SK-N-SH (cell line): ENCODE measurements at regions not wholly inside any gene's neighbourhood (a gene's known extent, or its start where the extent isn't known, plus 50 kb on each side); places are given as distances from the start of the nearest gene placed in this dataset.

Source experiments
- CTCF ChIA-PET: fragments of 300-600, 350-600 bp; formaldehyde crosslinking; extraction: SDS; loops from one replicate; lab custom pipeline; 2021; lab: Yijun Ruan, JAX
- POLR2A ChIA-PET: fragments of 350-600 bp; sonication (Branson Sonifier 250); formaldehyde crosslinking; extraction: SDS; loops from one replicate; lab custom pipeline; 2020; ENCODE audit warnings: antibody characterized with exemption, inconsistent platforms; lab: Yijun Ruan, JAX
- DNase-seq: peaks from one replicate; pipeline ENCODE4 v3.0.0; 2012
- H2AFZ ChIP-seq: fragments of 200-600 bp; sonication (generic); 2 replicates; pipeline ENCODE4 v1.8.1; 2016; ENCODE audit warnings: antibody characterized with exemption, mild to moderate bottlenecking, low read depth
- H3F3A ChIP-seq: fragments of 200-600 bp; sonication (generic); replicated peaks from 2 replicates; pipeline ENCODE3; 2016; ENCODE audit warnings: antibody characterized with exemption, mild to moderate bottlenecking; ENCODE audit not compliant: insufficient read depth
- H3K27ac ChIP-seq, 2 experiments: fragments of 200-500 bp in 1 of 2; fragments of 200-600 bp in 1 of 2; sonication (Bioruptor generic) in 1 of 2; sonication (generic), shearing (Covaris generic) in 1 of 2; 2 replicates each; pipeline versions ENCODE4 v1.5.1 to v1.6.1; 2014 to 2016; ENCODE audit warnings: low read depth in 2 of 2, inconsistent platforms in 1 of 2, low read length in 1 of 2, mild to moderate bottlenecking in 1 of 2, mixed read lengths in 1 of 2
- H3K27me3 ChIP-seq: fragments of 200-600 bp; sonication (generic), shearing (Covaris generic); 2 replicates; pipeline ENCODE4 v1.6.1; 2016; ENCODE audit warnings: mixed run types; ENCODE audit not compliant: insufficient read depth
- H3K36me3 ChIP-seq, 2 experiments: fragments of 200-500 bp in 1 of 2; fragments of 200-600 bp in 1 of 2; sonication (Bioruptor generic) in 1 of 2; sonication (generic) in 1 of 2; replicated peaks in 1 of 2; 2 replicates each; pipeline versions ENCODE3 to v1.5.1; 2014 to 2016; ENCODE audit warnings: low read length in 1 of 2, mild to moderate bottlenecking in 1 of 2; ENCODE audit not compliant: insufficient read depth in 2 of 2, control insufficient read depth in 1 of 2
- H3K4me1 ChIP-seq, 2 experiments: fragments of 200-500 bp in 1 of 2; fragments of 200-600 bp in 1 of 2; sonication (Bioruptor generic) in 1 of 2; sonication (generic), shearing (Covaris generic) in 1 of 2; 2 replicates each; pipeline versions ENCODE4 v1.5.1 to v1.6.1; 2014 to 2016; ENCODE audit warnings: low read depth in 1 of 2, low read length in 1 of 2, mixed run types in 1 of 2; ENCODE audit not compliant: insufficient read depth in 2 of 2, control insufficient read depth in 1 of 2
- H3K4me2 ChIP-seq: fragments of 200-600 bp; sonication (generic), shearing (Covaris generic); 2 replicates; pipeline ENCODE4 v1.6.1; 2017; ENCODE audit warnings: mixed run types
- H3K4me3 ChIP-seq, 2 experiments: fragments of 200-500 bp in 1 of 2; fragments of 200-600 bp in 1 of 2; sonication (Bioruptor generic) in 1 of 2; sonication (generic), shearing (Covaris generic) in 1 of 2; 2 replicates each; pipeline versions ENCODE4 v1.5.1 to v1.8.1; 2014 to 2016; ENCODE audit warnings: low read depth in 2 of 2, inconsistent platforms in 1 of 2, low read length in 1 of 2, mild to moderate bottlenecking in 1 of 2, mixed read lengths in 1 of 2, moderate library complexity in 1 of 2
- H3K79me2 ChIP-seq: fragments of 200-600 bp; sonication (generic); 2 replicates; pipeline ENCODE4 v1.8.1; 2017; ENCODE audit warnings: mild to moderate bottlenecking; ENCODE audit not compliant: insufficient read depth
- H3K9ac ChIP-seq: fragments of 200-600 bp; sonication (generic); 2 replicates; pipeline ENCODE4 v1.6.1; 2017; ENCODE audit warnings: mixed run types
- H3K9me2 ChIP-seq: fragments of 200-600 bp; sonication (generic); 2 replicates; pipeline ENCODE4 v1.6.1; 2017; ENCODE audit warnings: mixed run types
- H3K9me3 ChIP-seq: fragments of 200-600 bp; sonication (generic); 2 replicates; pipeline ENCODE4 v1.6.1; 2017; ENCODE audit warnings: mixed run types, mild to moderate bottlenecking, moderate library complexity
- H4K20me1 ChIP-seq: fragments of 200-600 bp; sonication (generic); 2 replicates; pipeline ENCODE4 v1.6.1; 2017; ENCODE audit warnings: mild to moderate bottlenecking, mixed run types; ENCODE audit not compliant: insufficient read depth
- ELF1 ChIP-seq: IDR thresholded peaks from 2 replicates; pipeline ENCODE4 v1.4.0; 2012
- EZH2phosphoT487 ChIP-seq: fragments of 200-600 bp; sonication (generic); IDR thresholded peaks from 2 replicates; pipeline ENCODE4 v1.6.1; 2017; ENCODE audit warnings: low read depth, mixed run types, mild to moderate bottlenecking, antibody characterized with exemption, moderate library complexity, borderline replicate concordance
- FOXJ3 ChIP-seq: sonication (generic); formaldehyde crosslinking; IDR thresholded peaks from 2 replicates; pipeline ENCODE4 v1.5.1; 2020; ENCODE audit warnings: mild to moderate bottlenecking, missing genetic modification reagents
- FOXM1 ChIP-seq: IDR thresholded peaks from 2 replicates; pipeline ENCODE4 v1.4.0; 2012; ENCODE audit warnings: low read depth, mild to moderate bottlenecking
- GABPA ChIP-seq: IDR thresholded peaks from 2 replicates; pipeline ENCODE4 v1.4.0; 2012; ENCODE audit warnings: low read depth, mild to moderate bottlenecking
- JUND ChIP-seq: IDR thresholded peaks from 2 replicates; pipeline ENCODE4 v1.4.0; 2012
- MEF2A ChIP-seq: IDR thresholded peaks from 2 replicates; pipeline ENCODE4 v1.4.0; 2012; ENCODE audit warnings: low read depth, borderline replicate concordance
- POLR2AphosphoS5 ChIP-seq: IDR thresholded peaks from 2 replicates; pipeline ENCODE4 v1.6.1; 2012; ENCODE audit warnings: low read depth, low read length
- RFX5 ChIP-seq: IDR thresholded peaks from 2 replicates; pipeline ENCODE4 v1.6.1; 2012; ENCODE audit warnings: mild to moderate bottlenecking, improper control_type of control experiment, low read length
- SMC3 ChIP-seq: IDR thresholded peaks from 2 replicates; pipeline ENCODE4 v1.6.1; 2012; ENCODE audit warnings: low read depth, low read length, improper control_type of control experiment
- TAF1 ChIP-seq: IDR thresholded peaks from 2 replicates; pipeline ENCODE4 v1.6.1; 2012; ENCODE audit warnings: low read depth, mild to moderate bottlenecking, low read length, moderate library complexity, borderline replicate concordance
- ZBTB33 ChIP-seq: IDR thresholded peaks from 2 replicates; pipeline ENCODE4 v1.4.0; 2012; ENCODE audit warnings: low read depth, borderline replicate concordance
- WGBS: methylation state at CpG from one replicate; pipeline ENCODE4 v1.1.6; 2017; ENCODE audit warnings: low lambda C conversion rate; 5-methylcytosine and 5-hydroxymethylcytosine counted together

GRCh38 chr18:29930231-29930630 is 1112.3 kb downstream of the DSC3 start:
- WGBS = 3% methylated on average over 1 of the region's 1 CpG
- H3K9me3 ChIP-seq = no peaks in the 10 kb centered on the region
- H3K4me1 ChIP-seq = no peaks in the 10 kb centered on the region; a peak in 1 of 4 replicates
- no peaks in the 10 kb centered on the region for H4K20me1 ChIP-seq
- ChIA-PET CTCF (interaction anchor here (0.6 to 1.5 kb wide), 3 partner anchors 9 to 351 kb away, joined by 3 to 5 read pairs (median 3); no protein-coding TSS in a partner anchor), POLR2A (no interaction called here)
- no peaks in the 10 kb centered on the region for H3K27me3 ChIP-seq
- no peak for DNase-seq
- no peaks in the 10 kb centered on the region for H3F3A ChIP-seq
- no peak overlapping the region for H3K4me2 ChIP-seq
- H3K27ac ChIP-seq = no peak overlapping the region
- H3K79me2 ChIP-seq = no peaks in the 10 kb centered on the region
- no peaks in the 10 kb centered on the region for H3K36me3 ChIP-seq
- TF ChIP-seq FOXM1 (no peak), SMC3 (no peak), POLR2AphosphoS5 (no peak), RFX5 (no peak), EZH2phosphoT487 (no peak), ELF1 (no peak), ZBTB33 (no peak), GABPA (no peak), TAF1 (no peak), JUND (no peak)
- TF ChIP-seq, all 33 proteins: peak for 0
- Histone ChIP-seq H3K9me2 (no peaks in the 10 kb centered on the region), H3K4me3 (no peak overlapping the region), H3K9ac (no peak overlapping the region), H2AFZ (no peak overlapping the region)

GRCh38 chr18:29928081-29928480 is 1114.5 kb downstream of the DSC3 start:
- Histone ChIP-seq H4K20me1 (no peaks in the 10 kb centered on the region), H3K4me2 (no peak overlapping the region), H3F3A (no peaks in the 10 kb centered on the region), H3K36me3 (no peaks in the 10 kb centered on the region), H2AFZ (no peak overlapping the region), H3K4me3 (no peak overlapping the region), H3K27me3 (no peaks in the 10 kb centered on the region), H3K9me3 (no peaks in the 10 kb centered on the region), H3K27ac (no peak overlapping the region), H3K4me1 (no peaks in the 10 kb centered on the region; a peak in 1 of 4 replicates), H3K9ac (no peak overlapping the region), H3K79me2 (no peaks in the 10 kb centered on the region), H3K9me2 (no peaks in the 10 kb centered on the region)
- ChIA-PET POLR2A (no interaction called here), CTCF (no interaction called here)
- TF ChIP-seq MEF2A (no peak), POLR2AphosphoS5 (no peak), FOXJ3 (CRISPR knock-in tag) (no peak), ZBTB33 (no peak)
- DNase-seq = no peak
- 36% methylated on average over 6 of the region's 6 CpGs for WGBS
